HG03039 (cell line): ENCODE measurements at regions not wholly inside any gene's neighbourhood (a gene's known extent, or its start where the extent isn't known, plus 50 kb on each side); places are given as distances from the start of the nearest gene placed in this dataset.

ENCODE experiments used
- ATAC-seq: cut with Tn5 transposase; IDR thresholded peaks from one replicate; pipeline ENCODE4 v1.9.1; 2021; ENCODE audit warnings: mild to moderate bottlenecking, moderate library complexity; ENCODE audit not compliant: unreplicated experiment

- ATAC-seq, result no peak
Measured at GRCh38 chr10:128604025-128604424, 477.8 kb upstream of the MKI67 start.

- ATAC-seq, result no peak
Measured at GRCh38 chr10:128605180-128605579, 479.0 kb upstream of the MKI67 start.

- no peak for ATAC-seq
Measured at GRCh38 chr10:128606055-128606454, 479.8 kb upstream of the MKI67 start.

DNA sequence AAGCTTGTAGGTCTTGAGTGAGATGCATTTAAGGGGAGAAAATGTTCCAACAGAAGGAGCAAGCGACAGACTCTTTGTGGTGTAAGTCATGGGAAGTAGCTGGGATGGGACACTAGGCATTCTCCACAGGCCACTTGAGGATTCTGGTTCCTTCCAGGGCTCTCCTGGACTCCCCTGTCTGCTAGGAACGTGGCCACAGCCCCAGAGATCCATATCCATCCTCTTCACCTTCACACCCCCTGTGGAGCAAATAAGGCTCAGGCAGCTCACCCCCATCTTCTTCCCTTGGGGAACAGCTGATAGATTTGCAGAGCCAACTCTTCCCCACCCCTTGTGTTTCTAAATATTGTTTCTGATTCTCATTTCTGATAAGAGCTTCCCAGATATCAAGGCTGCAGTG lies 482.6 kb upstream of the MKI67 start:
- no peak for ATAC-seq

DNA sequence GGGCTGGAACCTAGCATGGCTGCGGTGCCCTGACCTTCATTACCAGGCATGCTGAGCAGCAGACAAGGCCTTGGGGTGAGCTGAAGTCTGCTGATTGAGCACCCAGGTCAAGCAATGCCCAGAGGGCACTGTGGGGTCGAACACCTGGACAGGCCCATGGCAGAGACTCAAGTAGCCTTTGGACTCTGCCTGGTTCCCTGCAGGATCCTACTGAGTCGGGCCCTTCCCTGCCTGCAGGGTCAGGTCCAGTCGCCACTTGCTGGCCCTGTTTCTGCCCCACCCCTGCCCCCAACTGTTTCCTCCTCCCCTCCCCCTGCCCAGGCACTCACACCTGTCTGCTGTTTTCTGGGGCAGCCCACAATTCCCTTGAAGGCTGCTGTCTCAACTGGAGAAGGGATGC lies 483.2 kb upstream of the MKI67 start:
- no peak for ATAC-seq

- no peak for ATAC-seq
Measured at GRCh38 chr10:128610113-128610512, 483.9 kb upstream of the MKI67 start.

DNA sequence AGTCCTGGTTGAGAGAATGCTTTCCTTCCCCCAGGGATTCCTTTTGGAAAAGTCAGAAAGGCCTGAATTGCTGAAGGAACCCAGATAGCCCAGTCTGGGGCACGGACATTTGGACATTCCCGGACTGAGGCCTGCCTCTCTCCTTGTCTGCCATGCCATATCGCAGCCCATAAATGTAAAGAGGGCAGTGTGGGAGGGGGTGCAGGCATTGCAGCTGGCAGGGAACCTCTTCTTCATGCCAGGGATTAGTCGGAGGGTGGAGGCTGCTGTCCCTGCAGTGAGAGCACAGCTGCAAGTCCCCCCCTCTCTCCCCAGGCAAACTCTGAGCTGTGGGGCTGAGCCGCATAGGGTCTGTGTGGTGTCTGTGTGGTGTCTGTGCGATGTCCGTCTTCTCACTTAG lies 486.0 kb upstream of the MKI67 start:
- ATAC-seq, result no peak

GRCh38 chr10:128612631-128613030 lies 486.4 kb upstream of the MKI67 start:
- no peak for ATAC-seq

GRCh38 chr10:128614016-128614605 lies 487.9 kb upstream of the MKI67 start:
- ATAC-seq, result no peak

DNA sequence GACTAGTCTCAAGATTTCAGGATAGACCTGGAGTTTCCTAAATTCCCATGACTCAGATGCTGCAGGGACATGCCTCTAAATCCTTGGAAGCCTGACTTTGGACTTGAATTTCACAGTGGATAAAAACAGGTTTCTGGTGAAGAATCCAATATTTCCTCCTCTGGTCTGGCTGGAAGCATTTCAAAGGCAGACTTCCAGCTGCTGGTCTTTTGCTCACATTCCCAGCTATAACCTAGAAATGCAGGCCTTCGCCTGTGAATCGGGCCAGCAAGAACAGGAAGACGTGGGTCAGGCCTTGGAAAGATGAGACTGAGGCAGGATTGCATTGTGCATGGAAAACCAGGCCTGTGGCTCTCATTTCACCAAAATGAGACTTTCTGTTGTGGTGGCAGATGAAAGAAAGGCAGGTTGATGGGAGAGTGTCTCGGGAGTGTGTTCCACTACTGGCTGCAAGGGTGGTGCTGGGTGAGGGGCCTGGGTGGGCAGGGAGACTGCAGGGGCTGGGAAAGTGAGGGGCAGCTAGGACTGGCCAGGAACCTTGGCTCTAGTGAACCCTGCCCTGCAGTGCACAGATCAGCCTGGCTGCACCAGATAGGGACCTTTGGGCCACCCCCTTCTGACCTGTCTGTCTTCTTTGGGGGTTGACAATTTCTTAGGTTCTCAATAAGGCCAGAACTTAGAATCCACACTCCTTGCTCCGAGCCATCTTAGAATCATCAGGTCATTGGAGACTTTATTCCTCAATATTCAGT lies 488.8 kb upstream of the MKI67 start:
- no peak for ATAC-seq

DNA sequence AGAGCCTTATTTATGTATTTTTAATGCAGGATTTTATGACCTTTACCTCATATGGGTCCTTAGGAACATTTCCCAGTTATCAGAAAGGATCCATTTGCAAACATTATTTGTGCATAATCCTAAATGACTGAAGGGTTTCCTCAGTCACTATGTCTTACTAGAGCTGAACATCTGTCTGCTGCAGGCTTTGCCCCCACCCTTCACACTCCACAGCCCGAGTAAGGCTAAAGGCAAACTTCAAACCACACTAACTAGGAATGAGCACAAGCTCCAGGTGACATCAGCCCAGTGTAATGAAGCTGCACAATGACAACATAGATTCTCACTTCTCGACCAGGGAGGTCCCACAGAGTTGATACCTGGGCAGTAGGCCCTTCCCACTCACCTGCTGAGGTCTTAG lies 491.3 kb upstream of the MKI67 start:
- no peak for ATAC-seq

GRCh38 chr10:128622706-128623105 lies 496.5 kb upstream of the MKI67 start:
- no peak for ATAC-seq

DNA sequence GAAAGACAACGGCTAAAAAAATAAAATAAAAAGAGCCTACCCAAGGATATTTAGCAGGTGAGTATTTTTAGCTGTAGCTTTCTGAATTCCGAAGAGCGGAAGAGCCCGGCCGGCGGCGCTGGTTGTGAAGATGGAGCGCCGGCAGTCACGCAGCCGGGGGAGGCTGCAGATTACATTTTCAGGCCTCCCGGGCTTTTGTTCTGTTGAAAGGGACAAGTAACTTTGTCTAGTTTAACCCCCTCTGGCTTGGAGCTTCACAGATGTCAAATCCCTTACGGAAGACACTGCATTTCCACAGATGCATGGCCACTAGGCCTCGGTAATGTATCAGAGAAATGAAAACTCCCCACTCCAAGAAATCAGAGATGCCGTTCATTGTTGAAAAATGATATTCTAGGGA lies 497.6 kb upstream of the MKI67 start:
- no peak for ATAC-seq

DNA sequence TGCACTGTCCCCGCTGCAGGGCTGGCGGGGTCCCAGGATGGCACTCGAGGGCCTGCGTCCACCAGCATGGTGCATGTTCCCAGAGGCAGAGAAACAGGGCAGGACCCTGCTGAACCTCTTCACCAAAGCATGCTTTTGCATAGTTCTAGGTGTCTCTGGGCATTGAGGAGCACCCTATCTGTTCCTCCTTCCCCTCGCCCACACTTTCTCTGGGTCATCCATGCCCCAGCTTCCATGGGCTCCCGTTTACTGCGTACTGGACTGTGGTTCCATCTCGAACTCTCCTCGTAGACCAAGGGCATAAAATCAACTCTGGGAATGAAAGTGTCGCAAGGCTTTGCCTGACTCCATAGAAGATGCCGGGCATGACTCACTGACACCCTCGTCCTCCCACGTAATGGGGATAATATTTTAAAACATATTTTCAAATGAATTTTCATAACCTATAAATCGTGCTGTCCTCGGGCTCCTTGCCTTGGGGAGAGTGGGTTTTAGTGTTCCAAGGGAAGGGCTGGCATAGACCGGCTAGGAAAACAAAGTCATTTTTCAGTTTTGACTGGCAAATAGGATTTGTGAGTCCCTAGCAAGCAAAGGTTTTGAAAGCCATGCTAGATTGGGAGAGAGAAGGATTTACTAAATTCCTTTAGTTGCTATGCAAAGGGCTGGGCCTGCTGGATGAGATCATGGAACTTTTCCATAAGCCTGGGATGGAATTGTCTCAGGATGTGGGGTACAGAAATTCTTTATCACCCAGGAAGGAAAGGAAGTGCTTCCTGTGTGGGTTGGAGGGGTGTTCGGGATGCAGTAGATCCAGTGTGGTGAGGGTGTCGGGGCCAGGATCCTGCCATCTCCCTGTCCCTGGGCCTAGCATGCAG lies 498.7 kb upstream of the MKI67 start:
- ATAC-seq, result no peak

GRCh38 chr10:128625926-128626325 lies 499.7 kb upstream of the MKI67 start:
- no peak for ATAC-seq

DNA sequence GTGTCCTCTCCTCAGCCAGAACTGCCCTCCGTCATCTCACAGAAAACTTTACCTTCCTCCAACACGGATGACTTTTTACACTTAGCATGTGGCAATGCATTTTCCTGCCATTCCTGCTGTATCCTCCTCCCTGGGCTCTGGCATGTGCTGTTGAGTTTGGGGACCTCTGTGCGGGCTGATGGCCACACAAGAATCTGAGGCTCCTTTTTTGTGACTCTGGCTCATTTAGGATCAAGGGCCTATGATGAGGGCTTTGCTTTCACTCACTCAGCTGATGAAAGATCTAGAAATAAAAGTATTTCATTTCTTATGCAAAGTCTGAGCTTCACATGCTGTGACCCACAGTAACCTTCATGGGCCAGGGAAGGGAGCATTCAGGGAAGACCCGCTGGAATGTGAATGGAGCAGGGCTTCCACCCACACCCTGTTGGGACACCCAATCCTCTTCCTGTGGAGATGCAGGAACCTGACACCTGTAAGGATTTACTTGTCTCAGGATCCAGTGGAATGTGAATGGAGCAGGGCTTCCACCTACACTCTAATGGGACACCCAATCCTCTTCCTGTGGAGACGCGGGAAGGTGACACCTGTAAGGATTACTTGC lies 500.3 kb upstream of the MKI67 start:
- ATAC-seq, result no peak

DNA sequence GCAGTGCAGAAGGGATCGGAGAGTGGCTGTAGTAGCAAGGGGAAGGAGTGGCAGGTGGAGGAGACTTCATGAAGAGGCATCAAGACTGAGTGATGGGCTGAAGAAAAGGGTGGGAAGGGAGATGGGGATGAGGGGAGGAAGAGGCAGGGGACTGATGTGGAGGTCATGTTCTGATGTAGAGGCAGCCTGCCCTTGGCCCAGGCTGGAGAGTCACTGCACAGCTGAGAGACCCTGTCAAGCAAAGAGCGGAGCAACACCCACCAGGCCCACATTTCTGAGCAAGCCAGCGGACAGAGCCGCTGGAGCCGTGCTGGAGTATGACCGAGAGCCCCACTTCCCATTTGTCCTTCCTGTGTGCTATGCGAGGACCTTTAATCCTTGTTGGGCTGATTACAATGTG lies 501.6 kb upstream of the MKI67 start:
- ATAC-seq, result no peak

- ATAC-seq, result no peak
Measured at GRCh38 chr10:128628252-128628651, 502.0 kb upstream of the MKI67 start.

DNA sequence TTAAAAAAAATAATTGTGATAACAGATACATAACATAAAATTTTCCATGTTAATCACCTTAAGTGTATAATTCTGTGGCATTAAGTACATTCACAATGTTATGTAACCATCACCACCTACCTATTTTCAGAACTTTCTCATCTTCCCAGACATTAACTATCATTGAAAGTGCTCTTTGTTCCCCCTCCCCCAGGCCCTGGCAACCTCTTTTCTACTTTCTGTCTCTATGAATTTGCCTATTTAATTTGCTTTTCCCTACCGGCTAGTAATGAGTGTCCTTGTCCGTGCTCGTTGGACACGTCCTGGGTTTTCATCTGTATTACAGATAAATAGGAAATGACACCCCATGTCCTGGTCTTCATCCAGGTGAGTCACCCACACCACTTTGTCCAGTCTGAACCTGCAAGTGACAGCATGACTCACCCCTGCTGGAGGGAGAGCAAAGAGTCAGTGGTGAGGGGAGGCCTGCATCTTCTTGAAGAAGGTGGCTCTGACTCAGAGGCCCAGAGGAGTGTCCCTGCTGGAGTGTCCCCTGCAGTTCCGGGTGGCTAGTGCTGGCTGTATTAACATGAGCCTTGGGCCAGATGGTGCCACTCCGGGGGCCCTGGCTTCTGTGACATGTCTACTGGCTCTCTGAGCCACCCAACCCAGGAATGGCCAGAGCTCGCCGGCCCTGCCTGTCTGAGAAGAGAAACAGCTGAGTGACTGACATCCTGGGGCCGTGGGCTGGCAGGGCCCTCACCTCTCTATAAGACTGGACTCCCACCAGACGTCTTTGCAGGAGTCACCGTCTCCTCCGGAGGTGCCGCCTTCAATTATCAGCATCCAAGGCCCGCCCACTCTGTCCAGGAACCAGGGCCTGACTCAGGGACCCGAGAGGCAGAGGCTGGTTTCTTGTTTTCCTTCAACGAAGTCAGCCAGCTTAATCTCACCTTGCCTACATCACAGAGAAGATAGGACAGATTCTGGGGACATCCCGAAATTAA lies 503.2 kb upstream of the MKI67 start:
- no peak for ATAC-seq

DNA sequence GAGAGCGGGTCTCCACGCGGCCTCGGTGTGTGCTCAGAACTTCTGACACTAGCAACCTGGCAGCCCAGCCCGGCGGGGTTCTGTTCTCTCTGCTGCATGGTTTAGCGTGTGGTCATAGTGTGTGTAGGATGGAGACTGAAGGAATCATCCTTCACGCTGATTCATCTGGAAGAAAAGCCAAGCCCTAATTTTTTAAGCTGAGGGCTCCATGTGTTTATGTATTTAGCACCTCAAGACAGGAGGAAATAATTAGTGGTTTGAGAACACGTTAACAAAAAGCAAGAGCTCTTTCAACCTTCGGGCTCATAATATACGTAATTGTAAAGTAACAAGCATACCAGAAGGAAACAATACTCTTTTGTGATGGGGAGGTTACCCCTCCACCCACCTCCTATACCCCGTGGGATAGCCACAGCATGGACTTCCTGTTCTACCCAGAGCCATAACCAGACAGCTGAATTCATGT lies 504.6 kb upstream of the MKI67 start:
- ATAC-seq, result no peak
